PC-3 (cell line): ENCODE measurements at regions not wholly inside any gene's neighbourhood (a gene's known extent, or its start where the extent isn't known, plus 50 kb on each side); places are given as distances from the start of the nearest gene placed in this dataset.

ENCODE experiments used
- ATAC-seq: fragments of 200-7000 bp; cut with Tn5 transposase; 2 replicates; pipeline ENCODE4 v1.9.1; 2020; ENCODE audit warnings: mild to moderate bottlenecking, moderate library complexity
- BruUV-seq: library from RNA; stranded (reverse); fragments of 400-500 nt; replicated peaks from 2 replicates; lab custom pipeline; 2021; lab: Mats Ljungman, UMichigan
- CTCF ChIA-PET: fragments of 300-600 bp; sonication (Branson Sonifier 250); formaldehyde crosslinking; loops from one replicate; lab custom pipeline; 2022; ENCODE audit warnings: antibody characterized with exemption; lab: Charles Lee
- POLR2A ChIA-PET: fragments of 300-600 bp; sonication (Branson Sonifier 250); formaldehyde crosslinking; loops from one replicate; lab custom pipeline; 2022; ENCODE audit warnings: antibody characterized with exemption; ENCODE audit not compliant: unreplicated experiment; lab: Charles Lee
- DNase-seq: peaks from one replicate; pipeline ENCODE4 v3.0.0-alpha.2; 2015
- H2AFZ ChIP-seq: fragments of 300-600 bp; sonication (generic); 2 replicates; pipeline ENCODE4 v1.6.0; 2016; ENCODE audit warnings: antibody characterized with exemption, low read length
- H3F3A ChIP-seq: fragments of 300-600 bp; sonication (generic); one replicate; pipeline ENCODE4 v1.6.0; 2017; ENCODE audit warnings: antibody characterized with exemption, low read length, control low read depth, mild to moderate bottlenecking; ENCODE audit not compliant: unreplicated experiment
- H3K27ac ChIP-seq: fragments of 300-600 bp; sonication (generic); 2 replicates; pipeline ENCODE4 v1.5.1; 2016; ENCODE audit warnings: mild to moderate bottlenecking, low read length
- H3K27me3 ChIP-seq: fragments of 300-600 bp; sonication (generic); 2 replicates; pipeline ENCODE4 v1.6.1; 2016; ENCODE audit warnings: low read length, mixed read lengths
- H3K36me3 ChIP-seq: fragments of 300-600 bp; sonication (generic); 2 replicates; pipeline ENCODE4 v1.6.1; 2016; ENCODE audit warnings: low read depth, mixed run types, low read length, mixed read lengths
- H3K4me1 ChIP-seq: fragments of 300-600 bp; sonication (generic); 2 replicates; pipeline ENCODE4 v1.5.1; 2016; ENCODE audit warnings: low read length; ENCODE audit not compliant: insufficient read depth
- H3K4me2 ChIP-seq: fragments of 300-600 bp; sonication (generic); 2 replicates; pipeline ENCODE4 v1.6.0; 2016; ENCODE audit warnings: low read length
- H3K4me3 ChIP-seq: fragments of 300-600 bp; sonication (generic); 2 replicates; pipeline ENCODE4 v1.5.1; 2016; ENCODE audit warnings: mild to moderate bottlenecking, low read length, mixed read lengths
- H3K79me2 ChIP-seq: fragments of 300-600 bp; sonication (generic); 2 replicates; pipeline ENCODE4 v1.6.1; 2017; ENCODE audit warnings: low read length, mixed read lengths
- H3K9ac ChIP-seq: fragments of 300-600 bp; sonication (generic); 2 replicates; pipeline ENCODE4 v1.6.0; 2016; ENCODE audit warnings: mild to moderate bottlenecking, low read length
- H3K9me2 ChIP-seq: fragments of 300-600 bp; sonication (generic); replicated peaks from 2 replicates; pipeline ENCODE4 v1.6.1; 2016; ENCODE audit warnings: mixed run types, low read length, mixed read lengths
- H3K9me3 ChIP-seq: fragments of 300-600 bp; sonication (generic); 2 replicates; pipeline ENCODE4 v1.6.1; 2016; ENCODE audit warnings: low read length, mixed read lengths
- H4K20me1 ChIP-seq: fragments of 300-600 bp; sonication (generic); 2 replicates; pipeline ENCODE4 v1.6.1; 2016; ENCODE audit warnings: low read length, mixed read lengths
- EZH2 ChIP-seq: fragments of 300-600 bp; sonication (generic); IDR thresholded peaks from one replicate; pipeline ENCODE4 v1.6.1; 2017; ENCODE audit warnings: antibody characterized with exemption, mild to moderate bottlenecking, low read length; ENCODE audit not compliant: unreplicated experiment
- EZH2phosphoT487 ChIP-seq: fragments of 300-600 bp; sonication (generic); IDR thresholded peaks from 2 replicates; pipeline ENCODE4 v1.6.1; 2018; ENCODE audit warnings: mild to moderate bottlenecking, antibody characterized with exemption, low read length, borderline replicate concordance
- intact Hi-C: fragments of 100-400 bp; cut with micrococcal nuclease; formaldehyde crosslinking; loops from 2 replicates; pipeline ENCODE4 v1.9.0; 2023
- TF ChIP-seq, protein P1 (sequence below): fragments of 300-600 bp; sonication (generic); conservative IDR thresholded peaks from 2 replicates; pipeline ENCODE4 v1.5.1; 2017; ENCODE audit warnings: antibody characterized with exemption, low read depth, mild to moderate bottlenecking, low read length

DNA sequence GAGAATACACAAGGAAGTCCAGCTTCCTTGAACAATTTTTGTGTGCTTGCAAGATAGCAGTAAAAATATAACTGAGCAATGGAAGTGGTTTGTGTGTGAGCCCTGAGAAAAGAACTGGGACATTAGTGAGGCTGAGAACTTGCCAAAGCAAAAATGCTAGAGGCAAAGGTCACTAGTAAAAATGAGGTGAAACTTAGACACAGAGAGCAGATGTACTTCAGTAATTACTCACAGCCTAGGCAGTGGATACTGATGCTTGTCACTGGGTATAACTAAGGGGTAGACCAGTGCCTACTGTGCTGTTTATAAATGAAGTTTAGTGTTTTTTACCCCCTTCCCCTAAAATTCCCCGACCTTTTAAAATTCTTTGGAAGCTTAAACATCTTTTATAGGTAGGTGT lies 450.1 kb downstream of the LPIN1 start:
- POLR2A ChIA-PET = no interaction called here

DNA sequence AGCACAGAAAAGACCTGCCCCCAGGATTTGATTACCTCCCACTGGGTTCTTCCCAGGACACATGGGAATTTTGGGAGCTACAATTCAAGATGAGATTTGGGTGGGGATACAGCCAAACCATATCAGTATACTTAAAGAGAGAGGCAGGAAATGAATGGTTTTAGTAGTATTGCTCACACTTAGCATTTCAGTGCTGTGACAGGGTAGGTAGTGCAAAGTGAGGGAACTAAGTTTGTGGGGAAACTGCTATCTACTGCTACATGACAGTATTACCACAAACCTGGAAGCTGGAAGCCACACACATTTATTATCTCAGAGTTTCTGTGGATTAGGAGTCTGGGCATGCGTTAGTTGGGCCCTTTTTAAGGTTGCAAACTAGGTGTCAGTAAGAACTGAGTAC lies 450.7 kb downstream of the LPIN1 start:
- H3K9ac ChIP-seq = no peak overlapping the region
- ChIA-PET CTCF (no interaction called here), POLR2A (no interaction called here)

More for the DNA sequence above, 450.1 kb downstream of the LPIN1 start:
- H2AFZ ChIP-seq = no peak overlapping the region
- no peaks in the 10 kb centered on the region for H3K4me1 ChIP-seq
- ATAC-seq (no peak), DNase-seq (no peak)
- no peaks in the 10 kb centered on the region for H3K36me3 ChIP-seq
- TF ChIP-seq, protein P1, sequence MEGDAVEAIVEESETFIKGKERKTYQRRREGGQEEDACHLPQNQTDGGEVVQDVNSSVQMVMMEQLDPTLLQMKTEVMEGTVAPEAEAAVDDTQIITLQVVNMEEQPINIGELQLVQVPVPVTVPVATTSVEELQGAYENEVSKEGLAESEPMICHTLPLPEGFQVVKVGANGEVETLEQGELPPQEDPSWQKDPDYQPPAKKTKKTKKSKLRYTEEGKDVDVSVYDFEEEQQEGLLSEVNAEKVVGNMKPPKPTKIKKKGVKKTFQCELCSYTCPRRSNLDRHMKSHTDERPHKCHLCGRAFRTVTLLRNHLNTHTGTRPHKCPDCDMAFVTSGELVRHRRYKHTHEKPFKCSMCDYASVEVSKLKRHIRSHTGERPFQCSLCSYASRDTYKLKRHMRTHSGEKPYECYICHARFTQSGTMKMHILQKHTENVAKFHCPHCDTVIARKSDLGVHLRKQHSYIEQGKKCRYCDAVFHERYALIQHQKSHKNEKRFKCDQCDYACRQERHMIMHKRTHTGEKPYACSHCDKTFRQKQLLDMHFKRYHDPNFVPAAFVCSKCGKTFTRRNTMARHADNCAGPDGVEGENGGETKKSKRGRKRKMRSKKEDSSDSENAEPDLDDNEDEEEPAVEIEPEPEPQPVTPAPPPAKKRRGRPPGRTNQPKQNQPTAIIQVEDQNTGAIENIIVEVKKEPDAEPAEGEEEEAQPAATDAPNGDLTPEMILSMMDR = no peak
- TF ChIP-seq EZH2 = no peak
- no peak for TF ChIP-seq EZH2phosphoT487
- H4K20me1 ChIP-seq = no peaks in the 10 kb centered on the region
- no peaks in the 10 kb centered on the region for H3F3A ChIP-seq
- H3K4me2 ChIP-seq = no peak overlapping the region
- intact Hi-C loops = no loop called here
- H3K27me3 ChIP-seq = no peaks in the 10 kb centered on the region
- no TSS peak for BruUV-seq
- H3K9ac ChIP-seq = no peak overlapping the region
- no peak overlapping the region for H3K27ac ChIP-seq
- no peaks in the 10 kb centered on the region for H3K9me2 ChIP-seq
- H3K4me3 ChIP-seq = no peak overlapping the region
- no peaks in the 10 kb centered on the region for H3K79me2 ChIP-seq
- no peaks in the 10 kb centered on the region for H3K9me3 ChIP-seq
- CTCF ChIA-PET = no interaction called here

DNA sequence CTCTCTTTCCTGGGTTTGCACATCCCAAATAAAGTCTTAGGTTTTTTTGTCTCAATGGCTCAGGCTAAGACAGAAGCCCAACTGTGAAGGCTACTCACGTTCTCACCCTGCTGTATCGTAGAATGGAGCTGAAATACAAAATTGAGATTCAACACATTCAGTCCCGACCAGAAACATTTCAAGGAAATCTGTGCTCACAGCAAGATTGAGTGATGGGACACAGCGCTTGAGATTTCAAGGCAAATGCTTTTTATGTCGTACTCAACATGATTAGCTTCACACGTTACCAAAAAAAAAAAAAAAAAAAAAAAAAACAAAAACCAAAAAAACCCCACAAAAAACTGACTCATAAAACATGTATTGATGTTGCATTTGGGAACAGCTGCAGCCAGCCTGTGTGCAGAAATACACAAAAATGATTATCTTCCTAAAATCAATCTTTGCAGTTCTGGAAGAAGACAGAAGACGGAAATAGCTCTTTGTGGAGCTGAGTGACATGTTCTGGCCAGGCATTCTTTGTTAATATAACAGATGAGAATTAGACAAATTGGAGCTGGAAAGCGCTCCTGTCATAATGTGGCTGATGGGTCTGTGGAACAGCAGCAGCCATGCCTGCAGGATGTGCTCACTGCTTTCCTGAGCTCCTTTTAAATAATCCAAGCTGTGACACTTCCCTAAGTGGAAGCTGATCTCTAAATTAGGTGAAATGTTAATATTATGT lies 453.2 kb downstream of the LPIN1 start:
- CTCF ChIA-PET = no interaction called here
- Histone ChIP-seq H3F3A (no peaks in the 10 kb centered on the region), H3K9me3 (no peaks in the 10 kb centered on the region), H3K9ac (no peak overlapping the region), H3K36me3 (no peaks in the 10 kb centered on the region), H3K79me2 (no peaks in the 10 kb centered on the region), H3K4me1 (no peaks in the 10 kb centered on the region), H3K27ac (no peak overlapping the region), H3K4me2 (no peak overlapping the region), H4K20me1 (no peaks in the 10 kb centered on the region), H3K27me3 (no peaks in the 10 kb centered on the region), H2AFZ (no peak overlapping the region), H3K9me2 (no peaks in the 10 kb centered on the region), H3K4me3 (no peak overlapping the region)
- TF ChIP-seq EZH2phosphoT487 (no peak), EZH2 (no peak)
- TF ChIP-seq, protein P1 = no peak
- DNase-seq = no peak
- no peak for ATAC-seq
- intact Hi-C loops = no loop called here
- POLR2A ChIA-PET = no interaction called here
- BruUV-seq = no TSS peak

More for the DNA sequence above, 450.7 kb downstream of the LPIN1 start:
- H3K36me3 ChIP-seq = no peaks in the 10 kb centered on the region
- H3K79me2 ChIP-seq = no peaks in the 10 kb centered on the region
- no peaks in the 10 kb centered on the region for H3K9me3 ChIP-seq
- no peaks in the 10 kb centered on the region for H3K4me1 ChIP-seq
- no peak overlapping the region for H3K4me2 ChIP-seq
- ATAC-seq = no peak
- intact Hi-C loops = no loop called here
- no peak overlapping the region for H3K27ac ChIP-seq
- H4K20me1 ChIP-seq = no peaks in the 10 kb centered on the region
- no peak for DNase-seq
- no TSS peak for BruUV-seq
- no peaks in the 10 kb centered on the region for H3F3A ChIP-seq
- no peak overlapping the region for H3K4me3 ChIP-seq
- no peak overlapping the region for H2AFZ ChIP-seq
- TF ChIP-seq EZH2 (no peak), EZH2phosphoT487 (no peak)
- TF ChIP-seq, protein P1 = no peak
- H3K9me2 ChIP-seq = no peaks in the 10 kb centered on the region
- no peaks in the 10 kb centered on the region for H3K27me3 ChIP-seq
